ENCODE measurements at regions not wholly inside any gene's neighbourhood (a gene's known extent, or its start where the extent isn't known, plus 50 kb on each side); places are given as distances from the start of the nearest gene placed in this dataset.
"Not testable (repeated sequence)": the region's sequence is repeated elsewhere in the genome, so short reads cannot be mapped to it uniquely, and the experiment has no call there.

DNA sequence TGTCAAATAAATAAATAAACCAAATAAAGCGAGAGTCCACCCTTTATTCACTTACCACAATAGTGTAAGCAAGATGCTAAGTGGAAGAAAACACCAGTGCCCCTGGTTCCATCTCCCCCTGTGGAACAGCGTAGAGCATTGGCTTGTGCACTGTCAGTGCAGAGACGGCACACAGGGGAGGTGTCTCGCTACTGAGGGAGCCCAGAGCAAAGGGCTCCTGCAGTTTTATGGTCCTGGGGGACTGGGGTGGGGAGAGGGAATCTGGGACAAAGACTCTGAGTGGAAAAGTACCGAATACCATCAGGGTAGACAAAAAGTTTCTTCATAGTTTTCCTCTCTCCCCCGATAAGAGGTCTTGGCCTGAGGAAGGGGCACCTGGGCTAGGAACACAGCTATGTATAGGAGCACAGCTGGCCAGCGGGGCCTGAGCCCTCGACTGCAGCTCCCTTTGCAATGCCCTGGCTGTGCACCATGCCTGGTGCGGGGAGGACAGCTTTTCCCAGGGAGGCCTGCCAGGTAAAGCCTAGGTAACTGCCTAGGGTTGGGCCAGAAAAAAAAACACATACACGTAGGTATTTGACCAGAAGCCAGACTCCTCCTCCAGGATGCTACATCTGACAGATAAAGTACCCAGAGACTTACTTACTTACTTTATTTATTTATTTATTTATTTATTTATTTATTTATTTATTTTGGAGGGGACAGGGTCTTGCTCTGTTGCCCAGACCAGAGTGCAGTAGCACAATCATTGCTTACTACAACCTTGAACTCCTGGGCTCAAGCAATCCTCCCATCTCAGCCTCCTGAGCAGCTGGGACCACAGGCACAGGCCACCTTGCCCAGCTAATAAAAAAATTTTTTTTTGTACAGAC, 88.8 kb upstream of the KIF5B start:
- H3K4me3 ChIP-seq (ENCODE audit: low read length in 3 of 3), result no peak overlapping the region
- H3K9ac ChIP-seq (ENCODE audit: low read depth in 1 of 3, low read length in 3 of 3), result no peak overlapping the region
- no peaks in the 10 kb centered on the region for H3K27me3 ChIP-seq (ENCODE audit: control insufficient read depth in 3 of 3, insufficient read depth in 3 of 3, low read length in 3 of 3)
- no peak overlapping the region for H3K27ac ChIP-seq (ENCODE audit: low read depth, low read length)
- peaks cover 8 to 11% (median 9%) of the 10 kb centered on the region in 3 donors for H3K4me1 ChIP-seq (ENCODE audit: control insufficient read depth in 3 of 3, insufficient read depth in 3 of 3, low read length in 3 of 3)
- no peaks in the 10 kb centered on the region for H3K9me3 ChIP-seq (ENCODE audit: control insufficient read depth in 3 of 3, low read length in 3 of 3)
- H3K36me3 ChIP-seq (ENCODE audit: control insufficient read depth in 3 of 3, insufficient read depth in 3 of 3, low read length in 3 of 3), result no peaks in the 10 kb centered on the region

DNA sequence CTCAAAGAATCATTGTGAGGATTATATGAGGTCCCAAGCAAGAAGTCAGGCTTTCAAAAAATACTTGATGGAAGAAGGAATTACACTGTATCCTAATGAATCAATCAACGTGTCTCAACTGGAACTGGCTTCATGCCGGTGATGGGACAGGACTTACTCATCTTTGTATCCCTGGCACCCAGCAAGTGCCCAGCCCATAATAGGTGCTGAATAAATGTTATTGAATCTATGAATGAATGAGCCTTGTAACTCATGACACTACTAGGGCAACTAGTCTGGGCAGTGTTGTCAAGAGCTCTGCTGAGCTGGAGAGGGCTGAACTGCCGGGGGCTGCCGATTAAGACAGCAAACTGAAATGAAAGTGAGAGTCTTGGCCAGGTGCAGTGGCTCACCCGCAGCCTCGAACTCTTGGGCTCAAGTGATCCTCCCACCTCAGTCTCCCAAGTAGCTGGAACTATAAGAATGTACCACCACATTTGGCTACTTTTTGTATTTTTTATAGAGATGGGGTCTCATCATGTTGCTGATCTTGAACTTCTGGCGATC, 87.2 kb upstream of the KIF5B start:
- Histone ChIP-seq H3K27me3 (ENCODE audit: control insufficient read depth in 3 of 3, insufficient read depth in 3 of 3, low read length in 3 of 3) (no peaks in the 10 kb centered on the region), H3K4me3 (ENCODE audit: low read length in 3 of 3) (no peak overlapping the region), H3K9me3 (ENCODE audit: control insufficient read depth in 3 of 3, low read length in 3 of 3) (no peaks in the 10 kb centered on the region), H3K36me3 (ENCODE audit: control insufficient read depth in 3 of 3, insufficient read depth in 3 of 3, low read length in 3 of 3) (no peaks in the 10 kb centered on the region), H3K4me1 (ENCODE audit: control insufficient read depth in 3 of 3, insufficient read depth in 3 of 3, low read length in 3 of 3) (peaks cover 5 to 13% (median 11%) of the 10 kb centered on the region in 3 donors), H3K27ac (ENCODE audit: low read depth, low read length) (no peak overlapping the region), H3K9ac (ENCODE audit: low read depth in 1 of 3, low read length in 3 of 3) (no peak overlapping the region)

DNA sequence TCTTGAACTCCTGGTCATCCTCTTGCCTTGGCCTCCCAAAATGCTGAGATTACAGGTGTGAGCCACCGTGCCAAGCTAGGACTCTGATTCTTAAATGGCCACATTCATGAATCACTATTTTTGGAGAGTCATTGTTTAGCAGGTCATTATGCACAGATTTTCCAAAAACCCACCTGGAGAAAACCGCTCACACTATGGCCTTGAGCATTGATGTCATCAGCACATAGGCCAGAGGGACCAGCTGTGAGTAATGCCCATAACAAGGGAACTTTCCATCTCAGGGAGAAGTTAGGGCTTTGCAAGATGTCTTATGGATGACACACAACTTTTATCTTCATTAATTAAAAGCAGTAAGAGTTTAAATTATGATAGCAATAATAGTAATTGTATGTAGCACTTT, 86.4 kb upstream of the KIF5B start:
- Histone ChIP-seq H3K4me1 (ENCODE audit: control insufficient read depth in 3 of 3, insufficient read depth in 3 of 3, low read length in 3 of 3) (peaks cover 5 to 13% (median 11%) of the 10 kb centered on the region in 3 donors), H3K27ac (ENCODE audit: low read depth, low read length) (no peak overlapping the region), H3K36me3 (ENCODE audit: control insufficient read depth in 3 of 3, insufficient read depth in 3 of 3, low read length in 3 of 3) (no peaks in the 10 kb centered on the region), H3K27me3 (ENCODE audit: control insufficient read depth in 3 of 3, insufficient read depth in 3 of 3, low read length in 3 of 3) (no peaks in the 10 kb centered on the region), H3K9ac (ENCODE audit: low read depth in 1 of 3, low read length in 3 of 3) (no peak overlapping the region), H3K9me3 (ENCODE audit: control insufficient read depth in 3 of 3, low read length in 3 of 3) (no peaks in the 10 kb centered on the region), H3K4me3 (ENCODE audit: low read length in 3 of 3) (no peak overlapping the region)

DNA sequence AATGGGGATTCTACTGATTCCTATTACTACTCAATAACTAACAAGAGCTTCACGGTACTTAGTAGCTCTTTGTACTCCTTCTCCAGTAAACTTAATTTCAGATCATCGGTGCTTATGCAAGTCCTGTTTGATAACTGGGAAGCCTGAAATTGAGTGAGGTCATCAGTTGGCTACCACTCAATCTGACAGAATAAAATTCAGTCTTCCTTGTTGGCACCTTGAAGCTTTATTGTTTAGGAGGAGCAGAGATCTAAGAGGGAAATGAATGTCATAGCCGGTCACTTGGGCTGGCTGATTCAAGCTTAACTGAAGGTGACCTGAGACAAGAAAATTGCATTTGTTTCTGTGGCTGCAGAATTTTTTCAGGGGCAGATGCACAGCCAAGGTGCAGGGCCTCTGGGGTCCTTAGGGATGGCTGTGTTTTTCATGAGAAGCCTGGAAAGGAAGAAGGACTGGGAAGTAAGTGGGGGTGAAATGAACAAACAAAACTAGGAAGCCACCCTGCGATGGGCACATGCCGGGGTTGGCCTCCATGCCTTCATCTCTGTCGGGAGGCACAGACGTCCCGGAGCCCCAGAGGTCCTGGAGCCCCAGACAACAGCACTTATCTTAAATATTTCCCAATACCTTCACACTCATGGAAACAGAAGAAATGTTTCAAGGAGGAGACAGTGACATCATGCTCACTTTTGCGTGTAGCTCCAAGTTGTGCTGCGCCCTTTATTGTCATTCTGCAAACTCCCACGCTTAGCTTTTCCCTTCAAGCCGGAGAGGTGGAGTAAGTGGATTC, 85.0 kb upstream of the KIF5B start:
- Histone ChIP-seq H3K27me3 (ENCODE audit: control insufficient read depth in 3 of 3, insufficient read depth in 3 of 3, low read length in 3 of 3) (no peaks in the 10 kb centered on the region), H3K36me3 (ENCODE audit: control insufficient read depth in 3 of 3, insufficient read depth in 3 of 3, low read length in 3 of 3) (no peaks in the 10 kb centered on the region), H3K4me1 (ENCODE audit: control insufficient read depth in 3 of 3, insufficient read depth in 3 of 3, low read length in 3 of 3) (peaks cover 5 to 13% (median 11%) of the 10 kb centered on the region in 3 donors), H3K9me3 (ENCODE audit: control insufficient read depth in 3 of 3, low read length in 3 of 3) (no peaks in the 10 kb centered on the region), H3K9ac (ENCODE audit: low read depth in 1 of 3, low read length in 3 of 3) (peak overlapping the region in 1 of 3 donors; percentile 16), H3K4me3 (ENCODE audit: low read length in 3 of 3) (no peak overlapping the region), H3K27ac (ENCODE audit: low read depth, low read length) (peak overlapping the region; percentile 25)

DNA sequence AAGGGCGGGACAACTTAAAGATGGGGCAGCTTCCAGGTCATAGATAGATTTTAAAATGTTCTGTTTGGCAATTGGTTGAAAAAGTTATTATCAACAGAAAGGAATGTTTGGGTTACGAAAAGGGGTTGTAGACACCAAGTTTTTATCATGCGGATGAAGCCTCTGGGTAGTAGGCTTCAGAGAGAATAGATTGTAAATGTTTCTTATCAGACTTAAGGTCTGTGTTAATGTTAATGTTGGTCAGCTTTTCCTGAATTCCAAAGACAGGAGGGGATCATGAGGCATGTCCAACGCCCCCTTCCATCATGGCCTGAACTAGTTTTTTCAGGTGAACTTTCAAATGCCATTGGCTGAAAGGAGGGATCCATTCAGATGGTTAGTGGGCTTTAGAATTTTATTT, 84.2 kb upstream of the KIF5B start:
- Histone ChIP-seq H3K27me3 (ENCODE audit: control insufficient read depth in 3 of 3, insufficient read depth in 3 of 3, low read length in 3 of 3) (no peaks in the 10 kb centered on the region), H3K4me1 (ENCODE audit: control insufficient read depth in 3 of 3, insufficient read depth in 3 of 3, low read length in 3 of 3) (peaks cover 5 to 13% (median 11%) of the 10 kb centered on the region in 3 donors), H3K4me3 (ENCODE audit: low read length in 3 of 3) (no peak overlapping the region), H3K36me3 (ENCODE audit: control insufficient read depth in 3 of 3, insufficient read depth in 3 of 3, low read length in 3 of 3) (no peaks in the 10 kb centered on the region), H3K9me3 (ENCODE audit: control insufficient read depth in 3 of 3, low read length in 3 of 3) (no peaks in the 10 kb centered on the region), H3K9ac (ENCODE audit: low read depth in 1 of 3, low read length in 3 of 3) (no peak overlapping the region), H3K27ac (ENCODE audit: low read depth, low read length) (peak overlapping the region; percentile 25)

DNA sequence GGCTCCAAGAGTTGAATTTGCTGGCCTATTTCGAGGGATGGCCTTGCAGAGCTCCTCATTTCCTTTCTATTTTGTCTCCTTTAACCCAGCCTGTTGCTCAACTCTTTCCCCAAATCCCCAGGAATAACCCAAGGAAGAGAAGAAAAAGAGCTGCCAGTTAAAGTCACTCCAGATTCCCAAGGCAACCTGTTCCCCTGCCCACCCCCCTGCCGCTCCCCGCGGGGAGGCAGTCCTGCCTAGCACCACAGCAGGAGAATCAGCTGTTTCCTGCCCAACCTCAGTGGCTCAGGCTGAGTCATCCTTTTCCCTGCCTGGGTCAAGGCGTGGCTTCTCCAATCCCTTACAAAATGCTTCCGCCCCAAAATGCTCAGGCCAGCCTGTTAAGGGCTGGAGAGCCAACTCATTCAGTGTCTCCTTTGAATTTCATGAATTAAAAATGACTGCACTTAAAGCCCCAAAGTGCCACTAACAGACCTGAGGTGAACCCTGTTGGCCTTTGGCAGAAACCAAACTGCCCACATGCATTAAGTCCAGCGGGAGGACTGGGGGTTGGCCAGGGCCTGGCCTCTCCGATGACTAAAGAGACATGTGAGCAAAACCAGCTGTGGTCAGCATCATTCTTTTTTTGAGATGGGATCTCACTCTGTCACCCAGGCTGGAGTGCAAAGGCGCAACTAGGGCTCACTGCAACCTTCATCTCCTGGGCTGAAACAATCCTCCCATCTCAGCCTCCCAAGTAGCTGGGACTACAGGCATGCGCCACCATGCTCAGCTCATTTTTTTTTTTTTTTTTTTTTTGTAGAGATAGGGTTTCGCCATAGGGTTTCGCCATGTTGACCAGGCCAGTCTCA, 83.2 kb upstream of the KIF5B start:
- Histone ChIP-seq H3K9ac (ENCODE audit: low read depth in 1 of 3, low read length in 3 of 3) (no peak overlapping the region), H3K27ac (ENCODE audit: low read depth, low read length) (peak overlapping the region; percentile 66), H3K4me1 (ENCODE audit: control insufficient read depth in 3 of 3, insufficient read depth in 3 of 3, low read length in 3 of 3) (peaks cover 5 to 13% (median 11%) of the 10 kb centered on the region in 3 donors), H3K4me3 (ENCODE audit: low read length in 3 of 3) (peak overlapping the region in 1 of 3 donors; percentile 52), H3K27me3 (ENCODE audit: control insufficient read depth in 3 of 3, insufficient read depth in 3 of 3, low read length in 3 of 3) (no peaks in the 10 kb centered on the region), H3K36me3 (ENCODE audit: control insufficient read depth in 3 of 3, insufficient read depth in 3 of 3, low read length in 3 of 3) (no peaks in the 10 kb centered on the region), H3K9me3 (ENCODE audit: control insufficient read depth in 3 of 3, low read length in 3 of 3) (no peaks in the 10 kb centered on the region)

DNA sequence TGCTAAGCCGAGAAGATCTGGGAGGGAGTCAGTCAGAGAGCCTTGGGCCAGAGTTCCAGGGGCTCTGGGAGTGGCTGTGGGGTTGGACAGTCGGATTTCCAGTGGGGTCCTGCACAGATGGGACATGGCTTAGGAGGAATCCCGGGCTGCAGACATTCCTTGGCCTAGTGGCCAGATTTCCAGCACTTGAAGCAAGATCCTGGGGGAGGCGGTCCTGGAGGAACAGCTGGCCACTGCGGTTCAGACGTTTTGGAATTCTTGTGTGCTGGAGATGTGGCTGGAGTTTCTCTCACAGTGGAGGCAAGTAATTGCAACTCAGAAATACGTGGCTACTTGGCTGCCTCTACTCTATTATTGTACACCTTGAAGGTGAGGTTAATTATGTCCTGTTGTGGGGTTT, 80.7 kb upstream of the KIF5B start:
- H3K9me3 ChIP-seq (ENCODE audit: control insufficient read depth in 3 of 3, low read length in 3 of 3); H3K27me3 ChIP-seq (ENCODE audit: control insufficient read depth in 3 of 3, insufficient read depth in 3 of 3, low read length in 3 of 3); H3K4me3 ChIP-seq (ENCODE audit: low read length in 3 of 3); H3K27ac ChIP-seq (ENCODE audit: low read depth, low read length); H3K36me3 ChIP-seq (ENCODE audit: control insufficient read depth in 3 of 3, insufficient read depth in 3 of 3, low read length in 3 of 3); H3K9ac ChIP-seq (ENCODE audit: low read depth in 1 of 3, low read length in 3 of 3): not testable (repeated sequence)
- peaks cover 5 to 13% (median 11%) of the 10 kb centered on the region in 3 donors for H3K4me1 ChIP-seq (ENCODE audit: control insufficient read depth in 3 of 3, insufficient read depth in 3 of 3, low read length in 3 of 3)

DNA sequence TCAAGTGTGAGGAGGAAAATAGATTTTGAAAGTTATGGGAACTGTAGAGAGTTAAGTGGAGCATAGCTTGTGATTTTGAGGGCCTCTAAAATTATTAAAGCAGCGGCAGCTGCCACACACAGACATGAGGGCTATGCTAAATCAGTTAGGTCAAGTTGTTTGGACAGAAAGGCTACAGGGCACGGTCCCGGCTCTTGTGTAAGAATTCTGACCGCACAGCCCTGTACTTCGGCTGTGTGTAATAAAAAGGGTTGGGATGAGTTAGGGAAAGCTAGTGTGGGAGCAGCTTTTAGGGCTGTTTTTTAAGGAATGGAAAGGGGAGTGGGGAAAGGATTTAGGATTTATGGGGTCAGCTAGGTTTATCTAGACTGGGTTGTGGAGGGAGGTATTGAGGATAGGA, 79.6 kb upstream of the KIF5B start:
- not testable (repeated sequence) for H3K27ac ChIP-seq (ENCODE audit: low read depth, low read length); H3K4me3 ChIP-seq (ENCODE audit: low read length in 3 of 3); H3K9ac ChIP-seq (ENCODE audit: low read depth in 1 of 3, low read length in 3 of 3)

DNA sequence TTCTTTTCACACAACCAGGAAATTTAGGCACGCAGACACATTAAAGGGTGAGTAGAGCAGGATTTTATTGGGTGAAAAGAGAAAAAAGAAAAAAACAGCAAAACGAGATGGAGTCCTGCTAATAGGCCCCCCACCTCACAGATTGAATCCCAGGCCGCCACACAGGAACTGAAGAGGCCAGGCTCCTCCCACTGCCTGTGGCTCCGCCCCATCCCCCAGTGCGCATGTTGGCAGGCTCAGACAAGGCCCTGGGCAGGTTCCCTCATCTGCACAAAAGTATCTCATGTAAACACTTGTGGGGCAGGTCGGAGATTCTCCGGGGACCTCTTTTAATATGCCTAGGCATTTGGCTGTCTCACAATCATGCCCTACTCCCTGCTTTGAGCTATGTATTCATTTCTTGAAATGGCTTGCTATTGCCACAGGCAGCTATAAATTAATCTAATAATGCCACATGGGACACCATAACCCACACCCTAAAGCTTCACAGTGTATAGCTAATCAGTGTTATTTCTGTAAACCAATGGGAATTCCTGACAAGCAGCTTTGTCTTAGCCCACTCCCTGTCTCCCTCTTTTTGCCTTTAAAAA, 76.2 kb upstream of the KIF5B start:
- Histone ChIP-seq H3K27ac (ENCODE audit: low read depth, low read length) (no peak overlapping the region), H3K36me3 (ENCODE audit: control insufficient read depth in 3 of 3, insufficient read depth in 3 of 3, low read length in 3 of 3) (no peaks in the 10 kb centered on the region), H3K27me3 (ENCODE audit: control insufficient read depth in 3 of 3, insufficient read depth in 3 of 3, low read length in 3 of 3) (peaks cover 0 to 2% (median 0%) of the 10 kb centered on the region in 3 donors), H3K4me3 (ENCODE audit: low read length in 3 of 3) (no peak overlapping the region), H3K4me1 (ENCODE audit: control insufficient read depth in 3 of 3, insufficient read depth in 3 of 3, low read length in 3 of 3) (no peaks in the 10 kb centered on the region), H3K9ac (ENCODE audit: low read depth in 1 of 3, low read length in 3 of 3) (no peak overlapping the region), H3K9me3 (ENCODE audit: control insufficient read depth in 3 of 3, low read length in 3 of 3) (no peaks in the 10 kb centered on the region)

More for the DNA sequence above, 79.6 kb upstream of the KIF5B start:
- H3K4me1 ChIP-seq (ENCODE audit: control insufficient read depth in 3 of 3, insufficient read depth in 3 of 3, low read length in 3 of 3), result peaks cover 5 to 12% (median 10%) of the 10 kb centered on the region in 3 donors
- H3K27me3 ChIP-seq (ENCODE audit: control insufficient read depth in 3 of 3, insufficient read depth in 3 of 3, low read length in 3 of 3); H3K36me3 ChIP-seq (ENCODE audit: control insufficient read depth in 3 of 3, insufficient read depth in 3 of 3, low read length in 3 of 3); H3K9me3 ChIP-seq (ENCODE audit: control insufficient read depth in 3 of 3, low read length in 3 of 3): not testable (repeated sequence)
